ENCODE measurements at regions not wholly inside any gene's neighbourhood (a gene's known extent, or its start where the extent isn't known, plus 50 kb on each side); places are given as distances from the start of the nearest gene placed in this dataset.

DNA sequence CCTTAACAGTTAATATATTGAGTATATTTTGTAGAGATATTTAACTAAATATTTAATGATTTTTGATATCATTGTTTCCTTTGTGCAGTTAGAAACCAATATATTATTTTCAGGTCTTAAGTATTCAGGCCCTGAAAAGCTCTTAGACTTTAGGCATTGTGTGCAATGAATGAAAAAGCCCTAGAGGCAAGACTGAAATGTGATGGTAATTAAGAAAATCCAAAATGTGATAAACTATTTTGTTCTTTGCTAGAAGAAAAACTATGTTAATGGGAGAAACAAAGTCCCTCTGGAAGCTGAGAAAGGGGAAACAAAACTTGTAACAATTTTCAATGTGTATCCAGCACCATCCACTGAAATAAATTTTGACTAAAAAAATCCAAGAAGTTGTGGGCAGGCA, 54.6 kb upstream of the SSR3 start:
- TF ChIP-seq, protein P1, sequence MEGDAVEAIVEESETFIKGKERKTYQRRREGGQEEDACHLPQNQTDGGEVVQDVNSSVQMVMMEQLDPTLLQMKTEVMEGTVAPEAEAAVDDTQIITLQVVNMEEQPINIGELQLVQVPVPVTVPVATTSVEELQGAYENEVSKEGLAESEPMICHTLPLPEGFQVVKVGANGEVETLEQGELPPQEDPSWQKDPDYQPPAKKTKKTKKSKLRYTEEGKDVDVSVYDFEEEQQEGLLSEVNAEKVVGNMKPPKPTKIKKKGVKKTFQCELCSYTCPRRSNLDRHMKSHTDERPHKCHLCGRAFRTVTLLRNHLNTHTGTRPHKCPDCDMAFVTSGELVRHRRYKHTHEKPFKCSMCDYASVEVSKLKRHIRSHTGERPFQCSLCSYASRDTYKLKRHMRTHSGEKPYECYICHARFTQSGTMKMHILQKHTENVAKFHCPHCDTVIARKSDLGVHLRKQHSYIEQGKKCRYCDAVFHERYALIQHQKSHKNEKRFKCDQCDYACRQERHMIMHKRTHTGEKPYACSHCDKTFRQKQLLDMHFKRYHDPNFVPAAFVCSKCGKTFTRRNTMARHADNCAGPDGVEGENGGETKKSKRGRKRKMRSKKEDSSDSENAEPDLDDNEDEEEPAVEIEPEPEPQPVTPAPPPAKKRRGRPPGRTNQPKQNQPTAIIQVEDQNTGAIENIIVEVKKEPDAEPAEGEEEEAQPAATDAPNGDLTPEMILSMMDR (IDR thresholded peaks at IDR 0.05 in 8 of 11, conservative IDR thresholded peaks at IDR 0.05 in 3 of 11), result no peak
- TF ChIP-seq POLR2AphosphoS5 (IDR thresholded peaks at IDR 0.05), result no peak
